ENCODE measurements at regions not wholly inside any gene's neighbourhood (a gene's known extent, or its start where the extent isn't known, plus 50 kb on each side); places are given as distances from the start of the nearest gene placed in this dataset.

DNA sequence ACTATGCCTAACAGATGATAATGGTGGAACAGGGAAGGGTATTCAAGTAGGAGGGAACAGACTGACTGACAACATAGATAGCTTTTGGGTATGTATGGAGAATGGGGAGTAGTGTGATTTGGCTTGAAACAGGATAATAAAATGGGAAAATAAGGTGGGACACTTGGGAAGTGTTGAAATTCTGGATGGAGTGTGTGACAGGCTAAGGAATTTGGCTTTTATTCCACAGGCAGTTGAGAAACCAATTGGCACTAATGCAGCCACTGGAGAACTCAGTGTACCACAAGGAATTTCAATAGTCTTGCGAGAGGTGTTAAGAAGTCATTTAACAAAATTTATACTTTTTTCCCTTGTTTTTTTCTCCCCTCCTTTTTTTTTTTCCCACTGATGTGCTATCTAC, 153.5 kb upstream of the ELAVL2 start:
- TF ChIP-seq, protein P1, sequence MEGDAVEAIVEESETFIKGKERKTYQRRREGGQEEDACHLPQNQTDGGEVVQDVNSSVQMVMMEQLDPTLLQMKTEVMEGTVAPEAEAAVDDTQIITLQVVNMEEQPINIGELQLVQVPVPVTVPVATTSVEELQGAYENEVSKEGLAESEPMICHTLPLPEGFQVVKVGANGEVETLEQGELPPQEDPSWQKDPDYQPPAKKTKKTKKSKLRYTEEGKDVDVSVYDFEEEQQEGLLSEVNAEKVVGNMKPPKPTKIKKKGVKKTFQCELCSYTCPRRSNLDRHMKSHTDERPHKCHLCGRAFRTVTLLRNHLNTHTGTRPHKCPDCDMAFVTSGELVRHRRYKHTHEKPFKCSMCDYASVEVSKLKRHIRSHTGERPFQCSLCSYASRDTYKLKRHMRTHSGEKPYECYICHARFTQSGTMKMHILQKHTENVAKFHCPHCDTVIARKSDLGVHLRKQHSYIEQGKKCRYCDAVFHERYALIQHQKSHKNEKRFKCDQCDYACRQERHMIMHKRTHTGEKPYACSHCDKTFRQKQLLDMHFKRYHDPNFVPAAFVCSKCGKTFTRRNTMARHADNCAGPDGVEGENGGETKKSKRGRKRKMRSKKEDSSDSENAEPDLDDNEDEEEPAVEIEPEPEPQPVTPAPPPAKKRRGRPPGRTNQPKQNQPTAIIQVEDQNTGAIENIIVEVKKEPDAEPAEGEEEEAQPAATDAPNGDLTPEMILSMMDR (IDR thresholded peaks at IDR 0.05) = no peak
- TF ChIP-seq EZH2 (IDR thresholded peaks at IDR 0.05; ENCODE audit: borderline replicate concordance, insufficient read depth, low read depth, low read length, poor library complexity, severe bottlenecking) = no peak
